Prostate gland (tissue), 2 donors: ENCODE measurements at regions not wholly inside any gene's neighbourhood (a gene's known extent, or its start where the extent isn't known, plus 50 kb on each side); places are given as distances from the start of the nearest gene placed in this dataset.

ENCODE experiments used
- CTCF ChIP-seq, 4 experiments: fragments of 200-600 bp in 2 of 4; fragments of 450-650 bp in 2 of 4; sonication (generic) in 2 of 4; IDR thresholded peaks; 1 replicate in 3 of 4; 2 replicates in 1 of 4; pipeline ENCODE4 v1.5.1; 2016 to 2019; ENCODE audit warnings: antibody characterized with exemption in 4 of 4, mild to moderate bottlenecking in 2 of 4, moderate library complexity in 2 of 4
- POLR2A ChIP-seq: fragments of 450-650 bp; IDR thresholded peaks from one replicate; pipeline ENCODE4 v1.6.1; 2016; ENCODE audit warnings: antibody characterized with exemption, mild to moderate bottlenecking
- POLR2AphosphoS5 ChIP-seq: sonication (generic); formaldehyde crosslinking; IDR thresholded peaks from one replicate; pipeline ENCODE4 v1.6.1; 2017; ENCODE audit warnings: antibody characterized with exemption

DNA sequence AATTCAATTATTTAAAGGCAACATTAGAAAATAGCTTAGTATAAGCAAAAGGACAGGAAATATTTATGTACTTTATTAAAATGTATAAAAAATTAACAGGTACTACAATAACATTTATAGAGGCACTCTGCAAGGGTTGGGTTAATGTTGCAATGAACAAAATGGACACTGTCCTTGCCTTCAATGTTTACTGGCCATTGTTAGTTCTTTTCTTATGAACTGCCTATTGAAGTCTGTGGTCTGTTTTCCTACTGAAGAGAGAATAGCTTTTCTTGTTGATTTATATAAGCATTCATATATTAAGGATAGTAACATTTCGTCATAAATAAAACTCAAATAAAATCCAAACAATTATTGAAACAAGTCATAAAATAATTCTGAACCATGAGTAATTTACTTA is 135.3 kb upstream of the BEND6 start:
- no peak for TF ChIP-seq POLR2A
- no peak for TF ChIP-seq POLR2AphosphoS5
- TF ChIP-seq CTCF (IDR thresholded peaks at IDR 0.05), result no peak
